H1 (cell line): ENCODE measurements at regions not wholly inside any gene's neighbourhood (a gene's known extent, or its start where the extent isn't known, plus 50 kb on each side); places are given as distances from the start of the nearest gene placed in this dataset.

ENCODE experiments used
- CTCF ChIA-PET: fragments of 300-600 bp; sonication (Branson Sonifier 250); formaldehyde crosslinking; loops from one replicate; lab custom pipeline; 2021; ENCODE audit not compliant: partially characterized antibody; lab: Charles Lee
- POLR2A ChIA-PET: fragments of 300-600 bp; sonication (Branson Sonifier 250); formaldehyde crosslinking; loops from one replicate; lab custom pipeline; 2021; ENCODE audit warnings: inconsistent platforms; ENCODE audit not compliant: partially characterized antibody; lab: Charles Lee
- DNase-seq, 2 experiments: peaks; one replicate each; pipeline versions ENCODE4 v3.0.0 to v3.0.0-alpha.2; 2010 to 2022; ENCODE audit warnings: low spot score in 2 of 2, low read depth in 1 of 2, mixed read lengths in 1 of 2
- FAIRE-seq: peaks from 2 replicates; lab custom pipeline; 2011; peaks lifted over from hg19 to GRCh38; lab: Jason Lieb, UNC
- H2AFZ ChIP-seq: 2 replicates; pipeline ENCODE4 v1.8.1; 2012; ENCODE audit warnings: low read length, inconsistent platforms
- H2AK5ac ChIP-seq: 2 replicates; pipeline ENCODE4 v1.6.1; 2013; ENCODE audit warnings: low read depth, low read length
- H2BK120ac ChIP-seq: replicated peaks from 2 replicates; pipeline ENCODE3; 2013; ENCODE audit warnings: low read depth, low read length, inconsistent platforms
- H2BK12ac ChIP-seq: 2 replicates; pipeline ENCODE4 v1.6.1; 2013; ENCODE audit warnings: low read depth, low read length
- H2BK15ac ChIP-seq: 2 replicates; pipeline ENCODE4 v1.6.1; 2013; ENCODE audit warnings: low read length
- H2BK20ac ChIP-seq: 2 replicates; pipeline ENCODE4 v1.6.1; 2013; ENCODE audit warnings: low read length
- H2BK5ac ChIP-seq: 2 replicates; pipeline ENCODE4 v1.6.1; 2013; ENCODE audit warnings: low read depth, low read length
- H3K14ac ChIP-seq: 2 replicates; pipeline ENCODE4 v1.6.1; 2013; ENCODE audit warnings: inconsistent platforms; ENCODE audit not compliant: insufficient read length
- H3K18ac ChIP-seq: 2 replicates; pipeline ENCODE4 v1.6.1; 2013; ENCODE audit warnings: low read length; ENCODE audit errors: extremely low read depth
- H3K23ac ChIP-seq: 2 replicates; pipeline ENCODE4 v1.6.1; 2013; ENCODE audit warnings: inconsistent platforms; ENCODE audit not compliant: insufficient read length
- H3K23me2 ChIP-seq: 2 replicates; pipeline ENCODE4 v1.6.1; 2013; ENCODE audit warnings: low read depth, low read length
- H3K27ac ChIP-seq: 2 replicates; pipeline ENCODE4 v1.6.1; 2011; ENCODE audit warnings: low read depth, low read length, inconsistent platforms
- H3K27me3 ChIP-seq, 4 experiments: replicated peaks in 1 of 4; 1 replicate in 1 of 4; 2 replicates in 3 of 4; pipeline versions ENCODE4 v1.6.1 to v1.8.1; 2011 to 2013; ENCODE audit warnings: low read length in 3 of 4, mild to moderate bottlenecking in 3 of 4, inconsistent platforms in 2 of 4, mixed read lengths in 2 of 4, moderate library complexity in 1 of 4; ENCODE audit not compliant: control insufficient read depth in 3 of 4, insufficient read depth in 3 of 4; ENCODE audit errors: extremely low read depth in 1 of 4
- H3K36me3 ChIP-seq, 4 experiments: 2 replicates each; pipeline versions ENCODE4 v1.6.1 to v1.8.1; 2011 to 2013; ENCODE audit warnings: mild to moderate bottlenecking in 4 of 4, low read length in 3 of 4, moderate library complexity in 2 of 4, control low read depth in 1 of 4, inconsistent platforms in 1 of 4; ENCODE audit not compliant: insufficient read depth in 4 of 4, control insufficient read depth in 2 of 4
- H3K4ac ChIP-seq: replicated peaks from 2 replicates; pipeline ENCODE3; 2013; ENCODE audit warnings: low read length, low read depth, mixed read lengths, inconsistent platforms; ENCODE audit not compliant: insufficient read length
- H3K4me1 ChIP-seq, 4 experiments: replicated peaks in 1 of 4; 1 replicate in 1 of 4; 2 replicates in 3 of 4; pipeline versions ENCODE4 v1.6.1 to v1.8.1; 2011 to 2013; ENCODE audit warnings: low read length in 3 of 4, inconsistent platforms in 2 of 4, mixed read lengths in 1 of 4; ENCODE audit not compliant: insufficient read depth in 4 of 4, control insufficient read depth in 3 of 4
- H3K4me2 ChIP-seq, 2 experiments: 2 replicates each; pipeline versions ENCODE4 v1.6.1 to v1.8.1; 2011 to 2013; ENCODE audit warnings: low read depth in 2 of 2, low read length in 2 of 2, control low read depth in 1 of 2, inconsistent platforms in 1 of 2, mild to moderate bottlenecking in 1 of 2; ENCODE audit not compliant: insufficient read depth in 1 of 2
- H3K4me3 ChIP-seq, 4 experiments: fragments of 200-600, 300-600 bp in 1 of 4; sonication (generic), shearing (Covaris generic), sonication (Bioruptor Twin) in 1 of 4; 2 replicates each; pipeline versions ENCODE4 v1.5.1 to v1.8.1; 2011 to 2016; ENCODE audit warnings: low read length in 4 of 4, low read depth in 3 of 4, control low read depth in 2 of 4, inconsistent platforms in 2 of 4, mild to moderate bottlenecking in 2 of 4, mixed read lengths in 1 of 4, moderate library complexity in 1 of 4; ENCODE audit not compliant: insufficient read depth in 2 of 4; ENCODE audit errors: extremely low read depth in 1 of 4
- H3K56ac ChIP-seq: replicated peaks from 2 replicates; pipeline ENCODE3; 2013; ENCODE audit warnings: low read depth, mild to moderate bottlenecking, mixed read lengths, low read length, inconsistent platforms; ENCODE audit not compliant: insufficient read length
- H3K79me1 ChIP-seq: 2 replicates; pipeline ENCODE4 v1.6.1; 2013; ENCODE audit warnings: low read depth, low read length, control low read depth
- H3K79me2 ChIP-seq, 2 experiments: 2 replicates each; pipeline versions ENCODE4 v1.6.1 to v1.8.1; 2012 to 2013; ENCODE audit warnings: low read length in 2 of 2, mild to moderate bottlenecking in 2 of 2, inconsistent platforms in 1 of 2; ENCODE audit not compliant: insufficient read depth in 2 of 2, control insufficient read depth in 1 of 2
- H3K9ac ChIP-seq, 4 experiments: replicated peaks in 1 of 4; 1 replicate in 1 of 4; 2 replicates in 3 of 4; pipeline versions ENCODE4 v1.6.1 to v1.8.1; 2011 to 2013; ENCODE audit warnings: low read depth in 3 of 4, low read length in 3 of 4, control low read depth in 2 of 4, mild to moderate bottlenecking in 2 of 4, moderate library complexity in 2 of 4, inconsistent platforms in 1 of 4; ENCODE audit errors: extremely low read depth in 1 of 4
- H3K9me3 ChIP-seq, 2 experiments: 2 replicates each; pipeline versions ENCODE4 v1.6.1 to v1.8.1; 2012 to 2013; ENCODE audit warnings: mild to moderate bottlenecking in 2 of 2, moderate library complexity in 2 of 2, control low read depth in 1 of 2, inconsistent platforms in 1 of 2, low read depth in 1 of 2, low read length in 1 of 2, mixed read lengths in 1 of 2; ENCODE audit not compliant: insufficient read depth in 2 of 2
- H4K20me1 ChIP-seq, 2 experiments: replicated peaks in 1 of 2; 2 replicates each; pipeline versions ENCODE3 to v1.8.1; 2011 to 2013; ENCODE audit warnings: inconsistent platforms in 2 of 2, low read length in 2 of 2, mild to moderate bottlenecking in 1 of 2; ENCODE audit not compliant: insufficient read depth in 2 of 2, control insufficient read depth in 1 of 2
- H4K5ac ChIP-seq: 2 replicates; pipeline ENCODE4 v1.6.1; 2013; ENCODE audit warnings: low read length, low read depth, mixed read lengths, inconsistent platforms; ENCODE audit not compliant: insufficient read length
- H4K8ac ChIP-seq: 2 replicates; pipeline ENCODE4 v1.8.0; 2013; ENCODE audit warnings: mild to moderate bottlenecking, moderate library complexity, low read length, inconsistent platforms; ENCODE audit not compliant: insufficient read depth; ENCODE audit errors: extremely low read depth
- H4K91ac ChIP-seq: replicated peaks from 2 replicates; pipeline ENCODE3; 2013; ENCODE audit warnings: low read length, mixed read lengths, inconsistent platforms; ENCODE audit not compliant: insufficient read length
- RBBP5 ChIP-seq: IDR thresholded peaks from 2 replicates; pipeline ENCODE4 v1.7.1; 2012; ENCODE audit warnings: low read depth, mild to moderate bottlenecking, inconsistent platforms, low read length, moderate library complexity, borderline replicate concordance
- WGBS, 2 experiments: shearing (Covaris generic) in 1 of 2; methylation state at CpG; one replicate each; pipeline versions ENCODE4 v1.1.6 to v1.1.7; 2013 to 2015; ENCODE audit warnings: low lambda C conversion rate in 2 of 2, mixed read lengths in 2 of 2, inconsistent platforms in 1 of 2, low coverage in 1 of 2, missing lambda C conversion rate in 1 of 2; ENCODE audit not compliant: insufficient replicate concordance in 2 of 2, insufficient coverage in 1 of 2, insufficient read length in 1 of 2; ENCODE audit errors: extremely low coverage in 1 of 2, missing lambda C conversion rate in 1 of 2; 5-methylcytosine and 5-hydroxymethylcytosine counted together

GRCh38 chr2:191552066-191552465 lies 125.9 kb upstream of the NABP1 start:
- H2BK15ac ChIP-seq, result no peak overlapping the region
- H2BK120ac ChIP-seq, result no peak overlapping the region
- no peaks in the 10 kb centered on the region for H3K36me3 ChIP-seq
- H3K4me3 ChIP-seq, result no peak overlapping the region
- no peak overlapping the region for H3K4ac ChIP-seq
- H3K23ac ChIP-seq, result no peak overlapping the region
- no peak overlapping the region for H4K8ac ChIP-seq
- H2AFZ ChIP-seq, result no peak overlapping the region
- POLR2A ChIA-PET, result no interaction called here
- H2AK5ac ChIP-seq, result no peak overlapping the region
- no peaks in the 10 kb centered on the region for H3K9me3 ChIP-seq
- no peaks in the 10 kb centered on the region for H3K79me2 ChIP-seq
- H3K27me3 ChIP-seq, result no peaks in the 10 kb centered on the region
- TF ChIP-seq RBBP5, result no peak
- TF ChIP-seq, all 59 proteins: peak for 0
- Histone ChIP-seq H2BK20ac (no peak overlapping the region), H4K91ac (no peak overlapping the region), H3K4me1 (no peaks in the 10 kb centered on the region), H4K20me1 (peaks cover 0 to 3% of the 10 kb centered on the region in 2 experiments), H3K79me1 (no peaks in the 10 kb centered on the region), H3K27ac (no peak overlapping the region), H3K18ac (no peak overlapping the region), H2BK5ac (no peak overlapping the region), H4K5ac (no peak overlapping the region), H3K9ac (no peak overlapping the region), H3K23me2 (no peaks in the 10 kb centered on the region), H3K14ac (no peak overlapping the region), H3K4me2 (no peak overlapping the region), H2BK12ac (no peak overlapping the region), H3K56ac (no peak overlapping the region)
- CTCF ChIA-PET, result interaction anchor here (0.6 to 10.0 kb wide), 12 partner anchors 8 to 397 kb away, joined by 3 to 91 read pairs (median 6); no protein-coding TSS in a partner anchor
- WGBS, 2 experiments, result 93% methylated on average over 6 of the region's 6 CpGs; no CpG with 5 or more reads in 1 of the 2 experiments
- no peak for DNase-seq
- FAIRE-seq, result no peak
